MM.1S (cell line): ENCODE measurements at regions not wholly inside any gene's neighbourhood (a gene's known extent, or its start where the extent isn't known, plus 50 kb on each side); places are given as distances from the start of the nearest gene placed in this dataset.

Experiments
- EZH2phosphoT487 ChIP-seq: fragments of 300-600 bp; sonication (generic); IDR thresholded peaks from 2 replicates; pipeline ENCODE4 v1.6.1; 2018; ENCODE audit warnings: antibody characterized with exemption, low read length
- TF ChIP-seq, protein P1 (sequence below): fragments of 300-600 bp; sonication (generic); IDR thresholded peaks from 2 replicates; pipeline ENCODE4 v1.5.1; 2016; ENCODE audit warnings: antibody characterized with exemption, low read length, mixed read lengths

DNA sequence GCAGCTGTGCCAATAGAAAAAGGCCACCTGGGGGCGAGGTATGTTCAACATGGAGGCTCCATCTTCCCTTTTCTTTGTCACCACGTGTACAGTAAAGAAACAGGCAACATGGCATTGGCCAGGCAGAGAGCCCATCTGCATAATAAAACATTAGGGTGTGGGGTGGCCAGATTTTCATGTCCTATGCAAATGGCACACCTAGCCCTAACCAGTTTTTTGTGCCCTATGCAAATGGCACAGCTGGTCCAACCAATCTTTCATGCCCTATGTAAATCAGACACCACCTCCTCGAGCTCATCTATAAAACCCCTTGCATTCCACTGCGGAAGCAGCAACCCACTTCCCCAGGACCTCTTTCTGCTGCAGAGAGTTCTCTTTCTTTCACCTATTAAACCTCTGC lies 149.1 kb upstream of the RGS6 start:
- TF ChIP-seq, protein P1, sequence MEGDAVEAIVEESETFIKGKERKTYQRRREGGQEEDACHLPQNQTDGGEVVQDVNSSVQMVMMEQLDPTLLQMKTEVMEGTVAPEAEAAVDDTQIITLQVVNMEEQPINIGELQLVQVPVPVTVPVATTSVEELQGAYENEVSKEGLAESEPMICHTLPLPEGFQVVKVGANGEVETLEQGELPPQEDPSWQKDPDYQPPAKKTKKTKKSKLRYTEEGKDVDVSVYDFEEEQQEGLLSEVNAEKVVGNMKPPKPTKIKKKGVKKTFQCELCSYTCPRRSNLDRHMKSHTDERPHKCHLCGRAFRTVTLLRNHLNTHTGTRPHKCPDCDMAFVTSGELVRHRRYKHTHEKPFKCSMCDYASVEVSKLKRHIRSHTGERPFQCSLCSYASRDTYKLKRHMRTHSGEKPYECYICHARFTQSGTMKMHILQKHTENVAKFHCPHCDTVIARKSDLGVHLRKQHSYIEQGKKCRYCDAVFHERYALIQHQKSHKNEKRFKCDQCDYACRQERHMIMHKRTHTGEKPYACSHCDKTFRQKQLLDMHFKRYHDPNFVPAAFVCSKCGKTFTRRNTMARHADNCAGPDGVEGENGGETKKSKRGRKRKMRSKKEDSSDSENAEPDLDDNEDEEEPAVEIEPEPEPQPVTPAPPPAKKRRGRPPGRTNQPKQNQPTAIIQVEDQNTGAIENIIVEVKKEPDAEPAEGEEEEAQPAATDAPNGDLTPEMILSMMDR, result no peak
- TF ChIP-seq EZH2phosphoT487, result no peak
